Testis (tissue), 2 donors: ENCODE measurements at regions not wholly inside any gene's neighbourhood (a gene's known extent, or its start where the extent isn't known, plus 50 kb on each side); places are given as distances from the start of the nearest gene placed in this dataset.

Source experiments
- POLR2A ChIP-seq: fragments of 450-650 bp; IDR thresholded peaks from one replicate; pipeline ENCODE4 v1.6.1; 2017; ENCODE audit warnings: antibody characterized with exemption, mild to moderate bottlenecking, moderate library complexity
- TF ChIP-seq, protein P1 (sequence below), 3 experiments: fragments of 450-650 bp in 2 of 3; fragments of 200-600 bp in 1 of 3; sonication (generic) in 1 of 3; IDR thresholded peaks; one replicate each; pipeline ENCODE4 v1.5.1; 2016 to 2019; ENCODE audit warnings: antibody characterized with exemption in 3 of 3, mild to moderate bottlenecking in 2 of 3, moderate library complexity in 1 of 3

DNA sequence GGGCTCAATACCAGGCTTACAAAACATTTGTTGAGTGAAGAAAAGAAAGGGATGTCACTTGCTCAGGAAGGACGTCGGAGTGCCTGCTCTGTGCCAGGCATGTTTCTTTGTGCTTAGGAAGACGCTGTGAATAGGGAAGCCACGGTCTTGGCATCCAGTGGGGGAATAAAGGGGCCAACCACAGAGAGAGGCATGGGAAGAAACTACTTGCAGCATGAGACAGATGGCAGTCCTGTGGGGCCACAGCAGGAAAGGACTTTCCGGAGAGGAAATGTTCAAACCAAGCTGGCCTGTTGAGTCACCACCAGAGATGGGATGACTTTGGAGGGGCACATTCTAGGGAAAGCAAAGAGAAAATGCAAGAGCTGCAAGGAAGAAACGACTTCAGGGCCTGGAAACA, 173.2 kb downstream of the CDH26 start:
- TF ChIP-seq, protein P1, sequence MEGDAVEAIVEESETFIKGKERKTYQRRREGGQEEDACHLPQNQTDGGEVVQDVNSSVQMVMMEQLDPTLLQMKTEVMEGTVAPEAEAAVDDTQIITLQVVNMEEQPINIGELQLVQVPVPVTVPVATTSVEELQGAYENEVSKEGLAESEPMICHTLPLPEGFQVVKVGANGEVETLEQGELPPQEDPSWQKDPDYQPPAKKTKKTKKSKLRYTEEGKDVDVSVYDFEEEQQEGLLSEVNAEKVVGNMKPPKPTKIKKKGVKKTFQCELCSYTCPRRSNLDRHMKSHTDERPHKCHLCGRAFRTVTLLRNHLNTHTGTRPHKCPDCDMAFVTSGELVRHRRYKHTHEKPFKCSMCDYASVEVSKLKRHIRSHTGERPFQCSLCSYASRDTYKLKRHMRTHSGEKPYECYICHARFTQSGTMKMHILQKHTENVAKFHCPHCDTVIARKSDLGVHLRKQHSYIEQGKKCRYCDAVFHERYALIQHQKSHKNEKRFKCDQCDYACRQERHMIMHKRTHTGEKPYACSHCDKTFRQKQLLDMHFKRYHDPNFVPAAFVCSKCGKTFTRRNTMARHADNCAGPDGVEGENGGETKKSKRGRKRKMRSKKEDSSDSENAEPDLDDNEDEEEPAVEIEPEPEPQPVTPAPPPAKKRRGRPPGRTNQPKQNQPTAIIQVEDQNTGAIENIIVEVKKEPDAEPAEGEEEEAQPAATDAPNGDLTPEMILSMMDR (IDR thresholded peaks at IDR 0.05) = no peak
- TF ChIP-seq POLR2A = no peak
